SU-DHL-6 (cell line): ENCODE measurements at regions not wholly inside any gene's neighbourhood (a gene's known extent, or its start where the extent isn't known, plus 50 kb on each side); places are given as distances from the start of the nearest gene placed in this dataset.
A peak's percentile ranks its signal among the peaks of the same experiment; 100 is the strongest.

ENCODE experiments used
- CTCF ChIP-seq: fragments of 200-600 bp; sonication (generic); IDR thresholded peaks from one replicate; pipeline ENCODE4 v1.5.1; 2017; ENCODE audit warnings: antibody characterized with exemption, mild to moderate bottlenecking, low read length, moderate library complexity; ENCODE audit not compliant: insufficient read depth, poor library complexity, severe bottlenecking
- EZH2phosphoT487 ChIP-seq: fragments of 200-600 bp; sonication (generic), shearing (Covaris generic); conservative IDR thresholded peaks from 2 replicates; pipeline ENCODE4 v1.6.1; 2018; ENCODE audit warnings: mild to moderate bottlenecking, antibody characterized with exemption, low read length, moderate library complexity, mixed read lengths

GRCh38 chr1:165075725-165076370 is 280.7 kb downstream of the LMX1A start:
- TF ChIP-seq CTCF = peak; percentile 25
- TF ChIP-seq EZH2phosphoT487 = no peak
